Erythroblast (primary cell): ENCODE measurements at regions not wholly inside any gene's neighbourhood (a gene's known extent, or its start where the extent isn't known, plus 50 kb on each side); places are given as distances from the start of the nearest gene placed in this dataset.

Experiments
- DNase-seq, 2 experiments: peaks; one replicate each; lab custom pipeline; 2025; lab: John Stamatoyannopoulos, UW
- GATA1 ChIP-seq: IDR thresholded peaks from 2 replicates; pipeline ENCODE4 v1.6.1; 2011; ENCODE audit warnings: low read depth, mild to moderate bottlenecking, control low read depth, low read length, moderate library complexity
- POLR2A ChIP-seq: IDR thresholded peaks from 2 replicates; pipeline ENCODE4 v1.6.1; 2011; ENCODE audit warnings: mild to moderate bottlenecking, low read length

GRCh38 chr15:29386523-29386922 is 116.9 kb upstream of the NSMCE3 start:
- TF ChIP-seq GATA1 (no peak), POLR2A (no peak)
- no peak for DNase-seq

- no peak for TF ChIP-seq POLR2A
- no peak for TF ChIP-seq GATA1
- DNase-seq = no peak
These were observed 113.7 kb upstream of the NSMCE3 start for GRCh38 chr15:29383367-29383766.

- no peak for DNase-seq
- TF ChIP-seq GATA1 = no peak
- TF ChIP-seq POLR2A = no peak
These were observed 113.2 kb upstream of the NSMCE3 start for GRCh38 chr15:29382862-29383261.

GRCh38 chr15:29380466-29380865 is 110.8 kb upstream of the NSMCE3 start:
- DNase-seq = no peak
- TF ChIP-seq POLR2A = no peak
- TF ChIP-seq GATA1 = no peak

DNA sequence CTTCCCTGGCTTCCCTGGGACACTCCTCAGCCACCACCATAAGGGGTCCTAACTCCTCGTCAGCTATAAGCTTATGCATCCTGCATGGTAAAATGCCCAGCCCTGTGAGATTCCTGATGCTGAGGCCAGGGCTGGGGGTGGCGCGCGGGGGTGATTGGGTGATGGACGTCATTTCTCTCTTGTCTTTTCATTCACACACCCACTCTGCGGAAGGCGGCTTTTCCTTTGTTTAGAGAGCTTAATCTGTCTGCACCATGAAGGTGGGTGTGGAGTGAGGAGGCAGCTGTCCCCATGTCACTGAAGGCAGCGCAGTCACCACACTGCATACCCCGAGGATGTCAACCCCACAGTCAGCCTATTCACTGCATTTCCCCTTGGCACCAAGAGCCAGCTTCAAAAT is 110.0 kb upstream of the NSMCE3 start:
- no peak for DNase-seq
- TF ChIP-seq GATA1 (no peak), POLR2A (no peak)

GRCh38 chr15:29377161-29377560 is 107.5 kb upstream of the NSMCE3 start:
- TF ChIP-seq POLR2A (no peak), GATA1 (no peak)
- DNase-seq = no peak

DNA sequence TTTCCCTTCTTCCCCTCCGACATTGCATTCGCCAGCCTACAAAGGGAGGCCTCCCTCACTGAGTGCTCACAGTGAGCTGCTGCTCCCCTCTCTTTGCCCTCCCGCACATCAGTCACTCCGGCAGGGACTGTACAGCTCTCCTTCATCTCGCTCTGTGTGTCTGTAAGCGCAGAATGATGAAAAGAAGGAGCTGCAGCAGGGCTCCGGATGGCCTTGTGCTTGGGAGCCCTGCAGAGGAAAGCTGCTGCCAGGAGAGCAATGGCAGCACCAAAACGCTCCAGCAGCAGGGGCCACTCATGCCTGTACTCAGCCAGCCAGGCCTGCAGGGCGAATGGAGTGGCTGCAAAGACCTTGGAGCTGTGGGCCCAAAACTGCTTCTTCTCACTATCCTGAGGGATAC is 107.0 kb upstream of the NSMCE3 start:
- DNase-seq = no peak
- TF ChIP-seq POLR2A (no peak), GATA1 (no peak)

GRCh38 chr15:29369261-29369660 is 99.6 kb upstream of the NSMCE3 start:
- no peak for DNase-seq
- no peak for TF ChIP-seq GATA1
- no peak for TF ChIP-seq POLR2A

GRCh38 chr15:29364426-29365078 is 94.9 kb upstream of the NSMCE3 start:
- no peak for DNase-seq
- TF ChIP-seq POLR2A = no peak
- no peak for TF ChIP-seq GATA1

DNA sequence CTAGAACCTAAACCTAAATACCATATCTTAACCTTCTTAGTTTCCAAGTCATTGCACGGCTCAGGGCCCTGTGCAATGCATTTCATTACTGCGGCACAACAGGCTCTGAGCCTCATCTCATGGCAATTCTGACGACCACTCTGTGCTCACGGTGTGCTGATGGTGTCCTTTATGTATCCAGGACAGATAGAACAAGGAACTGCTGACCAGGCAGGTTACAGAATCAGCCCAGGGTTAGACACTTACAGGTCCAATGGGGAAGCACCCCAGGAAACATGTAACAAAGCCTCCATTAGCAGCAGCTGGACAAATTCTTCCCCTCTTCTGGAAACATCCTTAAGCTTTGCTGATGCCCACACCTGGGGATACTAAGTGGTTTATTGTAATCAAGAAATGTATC is 91.9 kb upstream of the NSMCE3 start:
- no peak for TF ChIP-seq GATA1
- TF ChIP-seq POLR2A = no peak

DNA sequence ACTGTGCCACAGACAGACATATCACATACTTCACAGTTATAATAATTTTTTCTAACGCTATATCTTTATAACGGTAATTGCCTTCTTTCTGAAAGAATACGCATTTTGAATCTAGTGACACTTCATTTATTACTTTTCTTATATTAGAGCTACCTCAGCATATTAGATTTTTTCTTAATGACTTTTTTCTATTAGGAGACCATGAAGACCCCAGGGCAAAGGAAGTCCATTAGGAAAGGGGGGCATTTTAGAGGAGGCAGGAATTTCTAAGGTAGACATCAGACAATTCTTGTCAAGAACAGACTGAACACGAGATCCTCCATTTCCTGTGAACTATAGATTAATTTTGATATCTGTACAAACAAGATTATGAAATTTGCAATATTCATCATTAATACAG is 90.5 kb upstream of the NSMCE3 start:
- DNase-seq = no peak
- TF ChIP-seq POLR2A = no peak
- TF ChIP-seq GATA1 = no peak

More for the DNA sequence above, 91.9 kb upstream of the NSMCE3 start:
- no peak for DNase-seq

GRCh38 chr15:29356786-29357185 is 87.2 kb upstream of the NSMCE3 start:
- no peak for TF ChIP-seq GATA1
- no peak for TF ChIP-seq POLR2A
- no peak for DNase-seq

DNA sequence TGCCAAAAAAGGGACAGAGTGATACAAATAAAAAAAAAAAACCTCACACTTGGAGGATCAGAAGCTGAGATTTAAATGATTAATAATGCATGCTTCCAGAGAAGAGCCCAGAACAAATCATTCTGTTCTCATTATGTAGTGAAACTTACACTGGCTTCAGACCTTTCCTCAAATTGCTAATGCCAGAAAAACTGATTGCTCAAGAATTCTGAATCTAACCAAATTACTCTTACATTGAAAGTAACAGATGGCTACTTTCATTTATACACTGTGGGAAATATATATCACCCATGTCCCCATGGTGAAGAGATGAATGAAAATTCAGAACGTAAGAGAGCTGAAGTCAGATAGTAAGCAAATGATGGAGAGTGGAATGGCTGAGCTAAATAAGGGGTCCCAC is 85.9 kb upstream of the NSMCE3 start:
- no peak for TF ChIP-seq POLR2A
- no peak for TF ChIP-seq GATA1
- no peak for DNase-seq

DNA sequence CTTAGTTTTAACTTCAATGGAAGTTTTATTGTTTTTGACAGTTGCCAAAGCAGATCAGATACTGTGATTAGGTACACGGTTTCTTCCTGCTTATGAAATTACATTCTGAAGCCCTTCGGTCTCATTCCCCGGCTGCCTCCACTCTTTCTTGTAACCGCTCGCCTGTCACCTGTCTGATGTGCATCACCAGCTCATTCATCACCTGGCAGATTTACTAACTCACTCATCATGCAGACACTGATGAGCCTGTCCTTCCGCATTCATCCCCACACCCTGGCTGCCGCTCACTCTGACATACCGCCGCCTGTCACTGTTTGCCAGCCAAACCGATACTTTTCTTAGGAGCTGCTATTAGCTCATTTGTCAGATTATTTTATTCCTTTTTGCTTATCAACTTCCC is 82.8 kb upstream of the NSMCE3 start:
- no peak for DNase-seq
- TF ChIP-seq GATA1 = no peak
- no peak for TF ChIP-seq POLR2A

DNA sequence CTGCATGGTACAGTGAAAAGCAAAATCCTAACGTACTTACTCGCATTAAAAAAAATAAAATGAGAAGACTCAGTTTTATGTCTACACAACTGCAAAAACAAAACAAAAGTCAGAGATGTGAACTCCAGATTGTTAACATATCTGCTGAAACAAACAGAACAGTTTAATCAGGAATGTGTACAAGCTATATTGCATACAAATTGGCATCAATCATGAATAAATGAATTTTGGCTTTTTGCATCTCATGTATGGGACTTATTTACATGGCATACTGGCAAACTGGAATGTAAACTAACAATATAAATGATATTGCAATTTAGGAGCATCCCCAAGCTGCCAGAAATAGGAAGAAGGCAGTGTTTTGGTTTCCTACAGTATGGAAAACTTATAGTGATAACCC is 79.6 kb upstream of the NSMCE3 start:
- DNase-seq = no peak
- TF ChIP-seq GATA1 = no peak
- no peak for TF ChIP-seq POLR2A
